ENCODE measurements at regions not wholly inside any gene's neighbourhood (a gene's known extent, or its start where the extent isn't known, plus 50 kb on each side); places are given as distances from the start of the nearest gene placed in this dataset.

DNA sequence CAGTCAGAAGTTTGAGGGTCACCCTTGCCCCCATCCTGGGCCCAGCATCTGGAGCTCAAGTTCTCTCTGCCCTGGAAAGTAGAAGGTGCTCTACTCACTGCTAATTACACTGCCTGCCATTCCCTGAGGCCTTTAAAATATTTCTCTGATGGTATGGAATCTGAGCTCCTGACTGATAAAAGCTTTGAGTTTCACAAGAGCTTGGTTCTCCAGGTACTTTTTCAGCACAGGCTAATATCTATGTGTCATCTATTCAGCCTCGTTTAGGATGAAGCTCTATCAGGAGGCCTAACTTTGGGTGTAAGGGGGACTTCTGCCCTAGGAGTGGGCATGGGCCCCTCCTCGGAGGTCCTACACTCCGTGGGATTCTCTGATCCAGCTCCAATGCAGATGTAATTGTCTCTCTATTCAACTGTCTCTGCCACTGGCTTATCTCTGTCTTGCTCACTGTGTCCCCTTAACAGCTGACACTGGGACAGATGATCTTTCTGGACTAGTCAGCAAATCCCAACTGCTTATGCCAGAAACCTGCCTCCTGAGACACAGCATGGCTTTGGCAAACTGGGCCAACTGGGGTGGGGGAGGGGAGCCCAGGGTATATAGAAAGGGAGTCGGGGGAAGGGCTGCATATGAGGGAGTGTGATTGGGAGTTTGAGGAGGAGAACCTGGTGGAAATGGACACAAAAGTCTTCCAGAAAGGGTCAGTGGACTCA, 104.2 kb upstream of the GADD45A start:
- peak in 1 of 2 donors; percentile 26 for DNase-seq
- FAIRE-seq = no peak
- 77 to 93% (median 82%) methylated on average over 4 of the region's 4 CpGs for WGBS, 3 donors

DNA sequence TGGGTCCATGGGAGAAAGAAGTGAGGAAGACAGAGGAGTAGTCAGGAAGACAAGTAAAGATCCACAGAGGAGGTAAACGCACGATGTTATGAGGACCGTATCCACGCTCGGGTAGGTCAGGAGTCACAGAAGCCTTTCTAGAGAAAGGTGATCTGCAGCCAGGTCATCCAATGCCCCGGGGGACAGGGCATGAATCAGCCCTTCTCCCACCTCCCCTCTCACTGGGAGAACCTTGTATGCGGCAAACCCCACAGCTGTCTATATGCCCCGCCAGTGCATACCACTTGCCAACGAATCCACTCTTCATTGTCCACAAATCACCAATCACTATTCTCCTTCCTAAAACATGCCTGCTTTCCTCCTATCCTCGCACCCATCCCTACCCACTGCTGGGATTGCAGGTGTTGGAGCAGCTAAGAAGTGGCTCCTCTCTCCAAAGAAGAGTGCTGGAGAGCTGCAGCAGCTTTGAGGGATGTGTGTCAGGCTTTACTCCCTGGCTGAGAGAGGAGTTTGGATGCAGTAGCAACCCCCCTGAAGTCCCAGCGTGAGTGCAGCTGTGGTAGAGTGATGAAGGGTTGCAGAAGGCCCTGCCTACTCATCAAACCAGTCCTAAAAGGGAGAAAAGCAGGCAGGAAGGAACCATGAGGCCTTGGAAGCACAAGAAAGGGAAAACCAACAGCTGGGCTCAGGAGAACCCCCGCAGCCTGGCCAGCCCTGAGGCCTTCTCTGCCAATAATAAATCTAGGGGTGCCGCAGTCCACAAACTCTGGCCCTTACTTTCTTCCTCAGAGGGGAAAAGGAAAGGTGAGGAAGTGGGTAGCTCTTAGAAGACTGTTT, 102.2 kb upstream of the GADD45A start:
- Histone ChIP-seq H3K9me3 (ENCODE audit: control insufficient read depth in 2 of 2, insufficient read depth in 1 of 2, low read depth in 1 of 2, low read length in 1 of 2) (no peaks in the 10 kb centered on the region), H3K4me1 (ENCODE audit: control insufficient read depth in 3 of 3, insufficient read depth in 2 of 3, low read depth in 1 of 3, low read length in 2 of 3) (peaks cover 0 to 12% (median 2%) of the 10 kb centered on the region in 3 donors), H3K36me3 (ENCODE audit: control insufficient read depth in 3 of 3, insufficient read depth in 2 of 3, low read depth in 1 of 3, low read length in 3 of 3) (no peaks in the 10 kb centered on the region), H3K4me3 (ENCODE audit: low read depth in 1 of 3, low read length in 3 of 3) (no peak overlapping the region), H3K27me3 (ENCODE audit: control insufficient read depth in 3 of 3, insufficient read depth in 3 of 3, low read length in 3 of 3) (no peaks in the 10 kb centered on the region), H3K27ac (ENCODE audit: low read depth in 1 of 3, low read length in 2 of 3) (no peak overlapping the region)
- no peak for DNase-seq
- FAIRE-seq = no peak
- 91 to 94% (median 92%) methylated on average over 13 of the region's 13 CpGs for WGBS, 3 donors

More for the DNA sequence above, 104.2 kb upstream of the GADD45A start:
- H3K27me3 ChIP-seq (ENCODE audit: control insufficient read depth in 3 of 3, insufficient read depth in 3 of 3, low read length in 3 of 3) = no peaks in the 10 kb centered on the region
- peak overlapping the region in 1 of 3 donors; percentile 22 for H3K27ac ChIP-seq (ENCODE audit: low read depth in 1 of 3, low read length in 2 of 3)
- H3K9me3 ChIP-seq (ENCODE audit: control insufficient read depth in 2 of 2, insufficient read depth in 1 of 2, low read depth in 1 of 2, low read length in 1 of 2) = no peaks in the 10 kb centered on the region
- H3K4me1 ChIP-seq (ENCODE audit: control insufficient read depth in 3 of 3, insufficient read depth in 2 of 3, low read depth in 1 of 3, low read length in 2 of 3) = peaks cover 0 to 12% (median 2%) of the 10 kb centered on the region in 3 donors
- no peak overlapping the region for H3K4me3 ChIP-seq (ENCODE audit: low read depth in 1 of 3, low read length in 3 of 3)
- H3K36me3 ChIP-seq (ENCODE audit: control insufficient read depth in 3 of 3, insufficient read depth in 2 of 3, low read depth in 1 of 3, low read length in 3 of 3) = no peaks in the 10 kb centered on the region

DNA sequence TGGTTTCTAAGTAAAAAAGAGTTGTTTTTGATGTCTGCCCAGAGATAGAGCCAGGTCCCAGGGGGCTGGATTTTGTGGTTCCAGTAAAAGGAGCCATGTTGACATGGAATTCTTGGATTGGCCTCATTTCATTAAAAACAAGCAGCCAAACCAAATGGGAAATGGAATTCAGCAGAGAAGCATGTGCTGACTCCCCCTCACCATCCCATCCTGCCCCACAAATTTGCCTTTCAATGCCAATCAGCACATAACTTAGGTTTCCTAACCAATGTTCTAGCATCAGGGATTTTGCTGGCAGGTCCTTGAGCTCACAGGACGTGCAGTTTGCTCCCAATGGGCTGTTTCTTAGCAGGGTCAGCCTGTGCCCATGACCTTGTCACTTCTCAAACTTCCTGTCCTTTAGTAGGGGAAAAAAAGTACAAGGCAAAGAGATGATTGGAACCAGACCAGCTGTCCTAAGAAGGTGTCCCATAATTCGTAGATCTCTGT, 101.5 kb upstream of the GADD45A start:
- no peaks in the 10 kb centered on the region for H3K27me3 ChIP-seq (ENCODE audit: control insufficient read depth in 3 of 3, insufficient read depth in 3 of 3, low read length in 3 of 3)
- no peaks in the 10 kb centered on the region for H3K9me3 ChIP-seq (ENCODE audit: control insufficient read depth in 2 of 2, insufficient read depth in 1 of 2, low read depth in 1 of 2, low read length in 1 of 2)
- DNase-seq (no peak), FAIRE-seq (no peak)
- H3K36me3 ChIP-seq (ENCODE audit: control insufficient read depth in 3 of 3, insufficient read depth in 2 of 3, low read depth in 1 of 3, low read length in 3 of 3) = no peaks in the 10 kb centered on the region
- WGBS, 3 donors = 73 to 84% (median 79%) methylated on average over 2 of the region's 2 CpGs
- H3K4me3 ChIP-seq (ENCODE audit: low read depth in 1 of 3, low read length in 3 of 3) = no peak overlapping the region
- H3K4me1 ChIP-seq (ENCODE audit: control insufficient read depth in 3 of 3, insufficient read depth in 2 of 3, low read depth in 1 of 3, low read length in 2 of 3) = peaks cover 0 to 12% (median 2%) of the 10 kb centered on the region in 3 donors
- H3K27ac ChIP-seq (ENCODE audit: low read depth in 1 of 3, low read length in 2 of 3) = no peak overlapping the region

DNA sequence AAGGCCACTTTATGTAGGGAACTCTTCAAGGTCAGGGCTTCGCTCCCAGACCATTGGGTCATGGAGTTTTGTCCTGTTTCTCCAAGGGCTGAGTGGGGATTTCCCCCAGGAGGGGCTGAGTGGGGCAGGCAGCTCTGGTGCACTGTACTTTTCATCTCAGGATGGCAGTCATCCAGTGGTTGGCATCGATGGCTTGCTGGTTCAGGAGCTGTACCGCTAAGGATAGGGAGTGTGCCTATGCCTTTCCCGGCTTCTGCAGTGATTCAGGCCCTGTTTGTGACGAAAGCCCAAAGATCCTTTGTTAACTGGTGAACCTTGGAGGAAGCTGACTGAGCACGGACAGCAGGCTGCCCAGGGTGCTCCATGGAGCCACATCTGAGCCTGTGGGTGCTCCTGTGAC, 100.1 kb upstream of the GADD45A start:
- DNase-seq (no peak), FAIRE-seq (no peak)
- no peaks in the 10 kb centered on the region for H3K27me3 ChIP-seq (ENCODE audit: control insufficient read depth in 3 of 3, insufficient read depth in 3 of 3, low read length in 3 of 3)
- WGBS, 3 donors = 80 to 90% (median 89%) methylated on average over 6 of the region's 6 CpGs
- H3K9me3 ChIP-seq (ENCODE audit: control insufficient read depth in 2 of 2, insufficient read depth in 1 of 2, low read depth in 1 of 2, low read length in 1 of 2) = no peaks in the 10 kb centered on the region
- H3K4me1 ChIP-seq (ENCODE audit: control insufficient read depth in 3 of 3, insufficient read depth in 2 of 3, low read depth in 1 of 3, low read length in 2 of 3) = peaks cover 0 to 12% (median 2%) of the 10 kb centered on the region in 3 donors
- no peak overlapping the region for H3K4me3 ChIP-seq (ENCODE audit: low read depth in 1 of 3, low read length in 3 of 3)
- no peaks in the 10 kb centered on the region for H3K36me3 ChIP-seq (ENCODE audit: control insufficient read depth in 3 of 3, insufficient read depth in 2 of 3, low read depth in 1 of 3, low read length in 3 of 3)
- no peak overlapping the region for H3K27ac ChIP-seq (ENCODE audit: low read depth in 1 of 3, low read length in 2 of 3)

DNA sequence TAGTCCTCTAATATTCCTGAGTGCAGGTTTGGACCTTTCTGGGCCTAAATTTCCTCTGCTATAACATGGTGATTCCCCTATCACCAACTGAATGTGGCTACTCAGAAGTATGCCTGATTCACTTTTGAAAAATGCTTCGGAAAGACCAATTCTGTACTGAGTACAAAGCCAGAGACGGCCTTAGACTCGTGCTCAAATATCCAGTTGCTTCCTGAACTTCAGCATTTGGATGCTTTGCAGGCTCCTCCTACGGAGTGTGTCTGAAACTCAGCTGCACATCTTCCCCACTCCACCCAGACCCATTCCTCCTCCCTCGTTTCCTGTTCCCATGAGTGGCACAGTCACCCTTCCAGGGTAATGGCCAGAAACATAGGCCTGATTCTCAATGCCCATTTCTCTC, 98.4 kb upstream of the GADD45A start:
- Histone ChIP-seq H3K4me1 (ENCODE audit: control insufficient read depth in 3 of 3, insufficient read depth in 2 of 3, low read depth in 1 of 3, low read length in 2 of 3) (peaks cover 0 to 2% (median 0%) of the 10 kb centered on the region in 3 donors), H3K9me3 (ENCODE audit: control insufficient read depth in 2 of 2, insufficient read depth in 1 of 2, low read depth in 1 of 2, low read length in 1 of 2) (no peaks in the 10 kb centered on the region), H3K27me3 (ENCODE audit: control insufficient read depth in 3 of 3, insufficient read depth in 3 of 3, low read length in 3 of 3) (no peaks in the 10 kb centered on the region), H3K4me3 (ENCODE audit: low read depth in 1 of 3, low read length in 3 of 3) (no peak overlapping the region), H3K27ac (ENCODE audit: low read depth in 1 of 3, low read length in 2 of 3) (no peak overlapping the region), H3K36me3 (ENCODE audit: control insufficient read depth in 3 of 3, insufficient read depth in 2 of 3, low read depth in 1 of 3, low read length in 3 of 3) (no peaks in the 10 kb centered on the region)
- WGBS, 3 donors = 69 to 83% (median 80%) methylated on average over 5 of the region's 5 CpGs
- no peak for DNase-seq
- no peak for FAIRE-seq

DNA sequence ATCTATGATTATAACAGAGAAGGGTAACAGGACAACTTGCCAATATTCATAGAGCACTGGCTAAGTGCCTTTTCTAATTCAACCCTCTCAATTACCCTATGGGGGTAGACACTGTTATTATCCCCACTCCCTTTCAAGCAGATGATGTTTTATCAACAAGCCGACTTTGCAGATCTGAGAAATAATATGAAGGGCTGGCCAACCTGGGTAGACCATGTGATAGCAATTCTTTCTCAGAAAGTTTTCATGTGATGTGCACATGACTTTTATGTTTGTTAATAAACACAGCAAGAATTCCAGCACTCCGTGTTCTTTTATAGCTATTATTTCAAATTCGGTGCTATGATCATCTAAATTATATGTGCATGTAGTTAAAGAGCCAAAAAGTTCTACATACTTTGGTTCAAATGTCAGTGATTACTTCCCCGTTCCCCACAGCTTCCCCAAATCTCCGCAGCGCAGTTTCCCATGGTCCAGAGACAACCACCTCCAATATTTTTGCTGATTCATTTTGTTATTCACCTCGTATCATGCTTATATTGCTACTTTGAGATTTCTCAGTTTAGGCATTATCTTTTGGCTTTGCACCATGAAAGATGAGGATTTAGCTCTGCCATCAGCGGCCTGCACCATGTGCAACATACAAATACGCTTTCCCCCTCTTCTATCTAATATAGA, 96.7 kb upstream of the GADD45A start:
- H3K4me1 ChIP-seq (ENCODE audit: control insufficient read depth in 3 of 3, insufficient read depth in 2 of 3, low read depth in 1 of 3, low read length in 2 of 3) = peaks cover 0 to 2% (median 0%) of the 10 kb centered on the region in 3 donors
- no peaks in the 10 kb centered on the region for H3K27me3 ChIP-seq (ENCODE audit: control insufficient read depth in 3 of 3, insufficient read depth in 3 of 3, low read length in 3 of 3)
- H3K9me3 ChIP-seq (ENCODE audit: control insufficient read depth in 2 of 2, insufficient read depth in 1 of 2, low read depth in 1 of 2, low read length in 1 of 2) = no peaks in the 10 kb centered on the region
- peak overlapping the region in 1 of 3 donors; percentile 12 for H3K27ac ChIP-seq (ENCODE audit: low read depth in 1 of 3, low read length in 2 of 3)
- WGBS, 3 donors = 67 to 80% (median 71%) methylated on average over 9 of the region's 9 CpGs
- no peaks in the 10 kb centered on the region for H3K36me3 ChIP-seq (ENCODE audit: control insufficient read depth in 3 of 3, insufficient read depth in 2 of 3, low read depth in 1 of 3, low read length in 3 of 3)
- no peak overlapping the region for H3K4me3 ChIP-seq (ENCODE audit: low read depth in 1 of 3, low read length in 3 of 3)
- FAIRE-seq = no peak
- no peak for DNase-seq

DNA sequence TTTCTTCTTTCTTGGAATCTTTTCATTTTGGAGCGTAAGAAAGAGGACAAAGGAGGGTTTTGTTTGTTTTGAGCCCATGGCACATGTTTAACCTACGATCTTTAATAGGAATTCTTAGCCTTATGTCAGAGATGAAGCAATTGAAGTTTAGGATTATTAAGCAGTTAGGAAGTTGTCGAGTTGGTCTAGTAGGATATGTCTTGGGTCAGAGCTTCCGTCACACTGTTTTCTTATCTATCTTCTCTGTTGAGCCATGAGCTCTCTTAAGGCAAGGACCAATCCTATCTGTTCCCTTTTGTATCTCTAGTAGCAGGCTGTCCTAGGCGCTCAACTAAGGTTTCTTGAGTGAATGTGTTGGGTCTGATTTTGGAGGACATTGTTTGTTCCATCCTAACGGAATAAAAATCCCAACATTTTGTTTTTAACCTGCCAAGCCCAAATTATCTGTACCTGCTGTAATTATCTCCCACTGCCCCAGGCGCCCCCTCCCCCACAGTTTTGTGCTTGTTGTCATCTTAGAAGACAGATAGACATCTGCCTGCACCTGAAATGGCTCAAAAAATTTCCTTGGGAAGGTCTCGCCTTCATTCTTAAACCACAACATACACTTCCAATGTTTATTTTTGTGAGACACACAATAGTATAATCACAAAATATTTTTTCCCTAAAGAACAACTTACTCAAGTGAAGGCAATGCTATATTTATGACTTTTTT, 95.3 kb upstream of the GADD45A start:
- Histone ChIP-seq H3K9me3 (ENCODE audit: control insufficient read depth in 2 of 2, insufficient read depth in 1 of 2, low read depth in 1 of 2, low read length in 1 of 2) (no peaks in the 10 kb centered on the region), H3K27ac (ENCODE audit: low read depth in 1 of 3, low read length in 2 of 3) (no peak overlapping the region), H3K4me1 (ENCODE audit: control insufficient read depth in 3 of 3, insufficient read depth in 2 of 3, low read depth in 1 of 3, low read length in 2 of 3) (no peaks in the 10 kb centered on the region), H3K36me3 (ENCODE audit: control insufficient read depth in 3 of 3, insufficient read depth in 2 of 3, low read depth in 1 of 3, low read length in 3 of 3) (no peaks in the 10 kb centered on the region), H3K4me3 (ENCODE audit: low read depth in 1 of 3, low read length in 3 of 3) (no peak overlapping the region), H3K27me3 (ENCODE audit: control insufficient read depth in 3 of 3, insufficient read depth in 3 of 3, low read length in 3 of 3) (no peaks in the 10 kb centered on the region)
- no peak for DNase-seq
- FAIRE-seq = no peak
- WGBS, 3 donors = 81 to 93% (median 89%) methylated on average over 8 of the region's 8 CpGs

DNA sequence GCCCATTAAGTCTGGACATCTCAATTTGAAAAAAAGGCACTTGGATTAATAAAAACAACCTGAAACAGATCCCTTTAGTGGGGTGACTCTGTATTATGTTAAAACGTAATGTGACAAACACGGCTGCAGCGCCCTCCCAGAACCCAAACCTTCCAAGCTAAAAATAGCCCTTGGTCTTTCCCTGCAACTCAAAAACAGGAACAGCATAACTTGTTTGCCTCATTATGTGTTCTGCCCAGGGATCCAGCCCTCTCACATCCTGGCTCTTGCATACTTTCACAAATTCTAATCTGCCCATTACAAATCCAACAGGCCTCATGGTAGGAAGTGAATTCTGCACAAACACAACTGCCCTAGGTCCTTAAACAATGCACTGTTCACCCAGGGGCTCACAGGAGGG, 94.7 kb upstream of the GADD45A start:
- H3K27ac ChIP-seq (ENCODE audit: low read depth in 1 of 3, low read length in 2 of 3) = no peak overlapping the region
- no peaks in the 10 kb centered on the region for H3K36me3 ChIP-seq (ENCODE audit: control insufficient read depth in 3 of 3, insufficient read depth in 2 of 3, low read depth in 1 of 3, low read length in 3 of 3)
- H3K9me3 ChIP-seq (ENCODE audit: control insufficient read depth in 2 of 2, insufficient read depth in 1 of 2, low read depth in 1 of 2, low read length in 1 of 2) = no peaks in the 10 kb centered on the region
- H3K27me3 ChIP-seq (ENCODE audit: control insufficient read depth in 3 of 3, insufficient read depth in 3 of 3, low read length in 3 of 3) = no peaks in the 10 kb centered on the region
- H3K4me1 ChIP-seq (ENCODE audit: control insufficient read depth in 3 of 3, insufficient read depth in 2 of 3, low read depth in 1 of 3, low read length in 2 of 3) = no peaks in the 10 kb centered on the region
- DNase-seq (no peak), FAIRE-seq (no peak)
- WGBS, 3 donors = 52 to 90% (median 63%) methylated on average over 3 of the region's 3 CpGs
- no peak overlapping the region for H3K4me3 ChIP-seq (ENCODE audit: low read depth in 1 of 3, low read length in 3 of 3)

Measured in small intestine (tissue), 7 donors.